ENCODE measurements at regions not wholly inside any gene's neighbourhood (a gene's known extent, or its start where the extent isn't known, plus 50 kb on each side); places are given as distances from the start of the nearest gene placed in this dataset.

DNA sequence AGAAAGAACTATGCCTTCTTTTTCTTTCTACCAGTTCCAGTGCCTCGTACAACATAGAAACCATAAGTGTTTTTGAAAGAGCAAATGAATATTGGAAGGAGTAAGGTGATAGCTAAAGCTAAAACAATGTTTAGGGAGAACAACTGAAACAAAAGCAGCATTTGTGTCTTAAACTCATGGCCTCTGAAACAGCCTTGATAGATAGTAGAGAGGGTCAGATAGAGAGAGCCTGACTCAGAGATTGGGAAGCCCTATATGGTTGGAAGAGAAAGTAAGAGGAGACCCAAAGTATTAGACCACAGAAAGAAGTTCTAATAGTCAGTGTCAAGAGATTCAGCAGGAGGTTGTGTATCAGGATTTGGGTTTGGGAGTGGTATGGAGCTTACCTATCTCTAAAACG lies 79.6 kb upstream of the IFNG-AS1 start:
- no peak for DNase-seq (ENCODE audit: low spot score)

DNA sequence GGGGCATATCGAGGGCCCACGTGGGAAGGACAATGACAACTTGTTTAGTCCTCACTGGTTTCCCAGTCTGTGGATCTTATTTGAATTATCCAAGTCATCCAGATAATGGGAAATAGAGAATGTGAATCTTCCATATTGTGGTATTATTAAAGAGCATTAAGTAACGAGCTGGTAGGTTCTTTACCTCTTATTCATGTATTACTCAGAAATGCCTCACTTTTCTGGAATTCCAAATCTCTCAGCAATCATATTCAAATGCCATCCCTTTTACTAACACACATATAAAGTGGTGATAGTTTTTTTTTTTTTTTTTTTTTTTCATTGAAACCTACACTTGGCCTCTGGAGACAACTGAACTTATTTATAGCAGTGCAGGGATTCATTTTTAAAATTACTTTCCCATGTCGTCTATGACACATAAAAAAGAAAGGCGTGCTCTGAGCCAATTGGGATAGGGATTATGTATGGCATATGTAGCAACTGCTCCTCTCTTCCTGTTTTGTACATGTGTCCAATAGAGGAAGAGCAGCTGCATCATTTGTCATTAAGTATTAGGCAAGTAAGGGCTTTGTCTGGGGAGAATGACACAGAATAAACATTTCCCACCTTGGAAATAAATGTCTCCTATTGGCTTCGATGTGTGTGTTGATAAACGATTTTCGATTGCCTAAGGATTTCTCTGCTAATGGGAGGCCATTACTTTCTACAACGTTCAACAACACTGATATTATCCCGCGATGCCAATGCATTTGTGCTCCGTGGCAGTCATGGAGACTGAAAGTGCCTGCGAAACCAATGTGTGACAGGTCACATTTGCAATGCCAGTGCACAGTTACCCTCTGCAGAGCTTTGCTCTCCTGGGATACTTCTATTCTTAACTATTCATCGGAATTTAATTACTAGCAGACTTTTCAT lies 78.6 kb upstream of the IFNG-AS1 start:
- no peak for DNase-seq (ENCODE audit: low spot score)

DNA sequence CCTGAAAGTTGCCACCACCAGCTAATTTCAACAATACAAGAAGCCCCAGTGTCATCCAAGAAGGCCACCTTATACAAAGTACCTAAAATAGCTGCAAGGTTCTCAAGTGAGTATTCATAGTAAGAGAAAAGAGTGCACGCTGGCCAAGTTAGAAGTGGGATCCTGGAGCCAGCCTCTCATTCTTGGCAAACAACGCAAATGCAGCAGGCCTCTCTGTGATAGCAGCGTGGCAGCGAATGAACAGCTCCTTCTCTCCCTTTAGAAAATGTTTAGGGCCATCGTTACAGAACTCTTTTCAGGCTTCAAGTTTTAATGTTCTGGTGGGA lies 78.0 kb upstream of the IFNG-AS1 start:
- no peak for DNase-seq (ENCODE audit: low spot score)

DNA sequence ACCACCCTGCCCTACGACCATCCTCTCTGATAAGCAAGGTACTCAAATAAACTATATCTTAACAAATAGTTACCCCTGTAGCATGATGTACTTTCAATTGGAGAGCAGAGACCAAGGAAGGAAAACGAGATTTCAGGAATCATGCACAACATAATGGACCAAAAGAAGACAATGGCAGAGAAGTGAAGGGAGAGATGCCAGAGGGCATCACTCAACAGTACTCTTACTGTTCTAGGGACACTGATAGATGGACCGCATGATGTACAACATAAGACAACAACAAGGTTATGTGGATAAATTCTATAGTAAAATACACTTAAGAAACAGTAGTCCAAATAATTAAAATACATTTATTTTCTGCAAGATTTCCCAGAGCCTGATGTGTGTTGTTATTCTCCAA lies 77.5 kb upstream of the IFNG-AS1 start:
- no peak for DNase-seq (ENCODE audit: low spot score)

DNA sequence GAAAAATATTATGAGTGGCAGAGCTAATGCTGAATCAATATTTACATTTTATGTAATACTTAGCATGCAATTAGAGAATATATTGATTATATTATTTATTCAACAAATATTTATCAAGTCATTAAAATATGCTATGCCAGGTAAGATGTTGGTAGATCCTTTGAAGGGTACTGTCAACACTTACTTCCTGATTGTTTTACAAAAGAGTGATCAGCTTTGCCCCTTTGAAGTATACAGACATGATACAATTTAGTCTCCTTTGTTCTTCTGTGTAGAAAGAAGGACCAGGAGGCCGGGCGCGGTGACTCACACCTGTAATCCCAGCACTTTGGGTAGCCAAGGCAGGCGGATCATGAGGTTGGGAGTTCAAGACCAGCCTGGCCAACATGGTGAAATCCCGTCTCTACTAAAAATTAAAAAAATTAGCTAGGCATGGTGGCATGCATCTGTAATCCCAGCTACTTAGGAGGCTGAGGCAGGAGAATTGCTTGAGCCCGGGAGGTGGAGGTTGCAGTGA lies 73.9 kb upstream of the IFNG-AS1 start:
- DNase-seq (ENCODE audit: low spot score) = no peak

DNA sequence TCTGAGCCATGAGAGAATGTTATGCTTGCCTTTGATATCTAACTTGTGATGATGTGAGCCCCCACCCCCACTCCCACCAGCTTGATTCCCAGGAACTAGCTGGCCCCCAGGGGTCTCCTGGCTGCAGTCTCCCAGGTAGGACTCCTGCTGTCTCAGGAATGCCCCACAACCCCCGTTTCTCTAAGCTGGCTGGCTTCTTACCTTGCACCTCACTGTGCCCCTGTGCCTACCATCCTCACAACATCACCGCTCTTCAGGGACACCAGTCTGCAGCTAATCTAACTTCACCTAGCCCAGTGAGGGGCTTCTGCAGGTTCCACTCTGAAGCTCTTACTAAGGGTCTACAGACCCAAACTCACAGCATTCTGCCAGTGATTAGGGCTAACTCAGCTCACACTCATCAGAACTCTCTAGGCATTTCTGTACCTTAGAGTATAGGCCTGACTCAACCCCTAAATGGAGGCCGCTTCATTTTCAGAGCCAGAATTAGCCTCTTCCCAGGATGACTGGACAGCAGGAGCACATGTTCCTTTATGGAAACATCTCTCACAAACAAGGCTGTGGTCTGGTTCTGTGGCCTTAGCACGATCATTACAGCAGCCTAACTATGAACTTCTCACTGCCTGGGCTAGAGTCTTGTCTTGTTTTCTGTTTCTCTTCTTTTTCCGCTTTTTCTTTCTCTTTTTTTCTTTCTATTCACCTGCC lies 72.8 kb upstream of the IFNG-AS1 start:
- no peak for DNase-seq (ENCODE audit: low spot score)

DNA sequence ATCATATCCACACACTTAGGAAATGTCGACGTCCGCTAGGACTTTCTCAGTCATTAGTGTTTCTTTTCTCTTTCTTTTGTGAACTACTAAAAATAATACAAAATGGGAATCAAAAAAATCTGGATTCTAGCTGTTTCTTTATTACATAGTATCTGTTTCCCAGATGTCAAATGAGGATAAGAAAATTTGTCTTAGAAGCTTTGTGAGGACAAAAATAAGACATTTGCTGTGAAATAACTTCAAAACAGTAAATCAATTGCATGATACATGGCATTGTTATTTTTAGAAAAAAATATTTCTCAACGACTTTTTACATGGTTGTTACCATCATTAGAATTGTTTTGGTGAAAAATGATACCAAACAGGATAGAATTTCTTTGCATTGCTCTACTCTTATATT lies 71.4 kb upstream of the IFNG-AS1 start:
- no peak for DNase-seq (ENCODE audit: low spot score)

DNA sequence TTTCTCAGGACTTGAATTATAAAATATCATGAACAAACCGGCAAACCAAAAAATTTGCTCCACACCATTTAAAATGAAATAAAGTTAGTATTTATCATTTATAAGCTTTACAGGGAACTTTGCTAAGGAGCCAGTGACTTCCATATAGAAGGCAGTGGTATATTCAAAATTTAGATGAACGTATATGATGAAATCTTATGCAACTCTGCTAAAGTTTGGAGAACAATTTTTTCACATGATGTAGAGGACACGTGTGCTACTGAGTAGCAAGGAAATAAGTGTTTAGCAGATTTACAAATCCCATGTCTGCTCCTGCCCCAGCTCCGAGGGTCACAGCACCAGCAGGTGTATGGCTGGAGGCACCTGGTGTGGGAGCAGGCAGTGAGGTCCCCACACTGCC lies 70.8 kb upstream of the IFNG-AS1 start:
- no peak for DNase-seq (ENCODE audit: low spot score)

DNA sequence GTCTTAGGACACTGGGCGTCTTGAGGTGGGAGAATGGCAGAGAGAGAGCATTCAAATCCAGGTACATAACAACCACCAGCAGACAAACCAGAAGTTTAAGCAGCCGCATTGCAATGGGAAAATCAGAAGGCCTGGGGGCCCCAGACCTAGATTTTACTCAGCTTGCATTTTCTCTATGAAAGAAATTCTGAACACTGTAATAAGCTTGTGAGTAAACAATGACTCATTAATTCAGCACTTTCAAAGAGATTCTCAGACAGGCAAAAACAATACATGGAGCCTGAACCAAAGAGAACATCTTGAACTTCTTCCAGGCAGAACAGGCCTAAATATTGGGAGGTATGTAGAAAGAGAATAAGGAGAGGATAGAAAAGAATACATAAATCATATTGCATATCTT lies 69.8 kb upstream of the IFNG-AS1 start:
- DNase-seq (ENCODE audit: low spot score) = no peak

DNA sequence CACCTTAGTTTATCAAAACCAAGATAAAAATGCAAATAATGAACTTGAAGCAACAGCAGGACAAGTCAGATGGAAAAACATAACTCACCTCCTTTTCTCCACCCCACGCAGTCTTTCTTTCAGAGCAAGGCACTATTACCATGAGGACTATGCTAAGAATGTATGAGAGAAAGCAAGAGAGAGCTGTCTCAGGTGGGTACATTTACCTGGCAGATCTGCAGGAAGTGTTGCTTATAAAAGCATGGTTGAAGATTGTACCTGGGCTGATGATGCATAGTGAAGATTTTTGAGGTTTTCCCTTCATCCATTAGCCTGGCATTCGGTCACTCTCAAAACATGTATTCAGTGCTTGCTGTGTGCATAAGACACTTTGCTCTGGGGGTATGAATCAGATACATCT lies 68.8 kb upstream of the IFNG-AS1 start:
- DNase-seq (ENCODE audit: low spot score) = no peak

DNA sequence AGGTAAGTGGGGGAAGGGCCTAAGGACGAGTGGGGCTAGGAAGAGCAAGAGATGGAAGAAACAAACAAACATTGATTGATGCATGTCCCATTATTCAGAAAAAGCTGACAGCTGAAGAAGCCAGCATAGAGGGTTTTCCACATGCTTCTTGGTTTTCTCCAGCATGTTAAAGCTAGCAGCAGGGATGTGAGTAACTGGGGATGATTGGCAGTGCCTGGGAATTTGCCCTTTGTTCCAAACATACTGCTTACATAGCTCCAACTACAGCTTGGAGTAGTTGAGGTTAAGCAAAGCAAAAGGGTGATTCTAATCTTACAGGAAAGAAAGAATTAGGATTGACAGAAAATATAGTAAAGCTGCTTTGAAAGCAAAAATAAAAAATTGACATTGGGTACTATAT lies 68.0 kb upstream of the IFNG-AS1 start:
- no peak for DNase-seq (ENCODE audit: low spot score)

DNA sequence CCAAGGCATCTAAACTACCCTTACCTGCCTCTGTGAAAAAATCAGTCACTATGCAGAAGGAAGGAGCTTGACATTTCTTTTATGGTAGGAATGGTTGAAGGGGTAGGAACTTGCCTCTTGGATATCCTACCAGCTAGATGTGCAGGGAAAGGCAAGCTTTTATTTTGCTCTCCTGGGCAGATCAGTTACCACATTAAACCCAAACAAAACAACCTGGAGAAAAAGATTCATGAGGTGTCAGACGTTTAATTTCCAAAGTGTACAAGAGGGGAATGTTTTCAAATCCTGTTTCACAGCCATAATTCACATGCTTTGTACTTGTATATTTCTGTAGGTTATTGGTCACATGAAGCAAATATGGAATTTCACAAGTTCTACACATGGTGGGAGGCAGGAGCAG lies 67.0 kb upstream of the IFNG-AS1 start:
- DNase-seq (ENCODE audit: low spot score) = no peak

DNA sequence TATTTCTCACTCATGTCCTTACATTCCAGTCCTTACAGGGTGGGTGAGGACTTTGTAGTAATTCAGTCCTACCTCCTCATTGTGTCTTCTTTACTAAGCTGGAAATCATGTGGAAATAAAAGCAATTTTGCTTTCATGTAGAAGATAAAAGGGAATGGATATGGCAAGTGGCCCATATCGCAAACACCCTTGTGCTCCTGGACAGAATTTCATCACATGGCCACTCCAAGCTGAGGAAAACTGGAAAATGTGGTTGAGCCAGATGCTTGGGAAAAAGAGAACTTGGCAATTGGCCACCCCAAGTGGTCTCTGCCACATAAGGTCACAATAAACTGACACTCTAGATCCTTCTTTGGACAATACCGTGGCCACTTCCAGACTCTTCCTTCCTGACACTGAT lies 64.2 kb upstream of the IFNG-AS1 start:
- no peak for DNase-seq (ENCODE audit: low spot score)

DNA sequence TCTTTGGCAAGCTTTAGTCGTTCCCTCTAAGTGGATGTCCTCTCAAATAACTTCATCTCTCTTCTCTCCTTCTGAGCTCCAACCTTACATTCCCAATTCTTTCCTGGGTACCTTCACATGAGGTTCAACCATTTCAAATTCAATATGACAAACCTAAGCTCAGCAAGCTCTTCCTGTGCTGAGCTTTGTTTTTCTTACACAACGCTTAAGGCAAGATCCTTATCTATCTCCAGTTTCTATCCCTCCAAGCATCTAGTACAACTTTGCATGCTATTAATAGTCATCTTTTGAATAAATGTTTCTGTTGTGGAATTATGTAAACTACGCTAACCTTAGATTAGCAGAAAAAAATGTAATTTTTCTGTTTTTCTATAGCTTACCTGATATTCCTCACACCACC lies 63.7 kb upstream of the IFNG-AS1 start:
- DNase-seq (ENCODE audit: low spot score) = no peak

DNA sequence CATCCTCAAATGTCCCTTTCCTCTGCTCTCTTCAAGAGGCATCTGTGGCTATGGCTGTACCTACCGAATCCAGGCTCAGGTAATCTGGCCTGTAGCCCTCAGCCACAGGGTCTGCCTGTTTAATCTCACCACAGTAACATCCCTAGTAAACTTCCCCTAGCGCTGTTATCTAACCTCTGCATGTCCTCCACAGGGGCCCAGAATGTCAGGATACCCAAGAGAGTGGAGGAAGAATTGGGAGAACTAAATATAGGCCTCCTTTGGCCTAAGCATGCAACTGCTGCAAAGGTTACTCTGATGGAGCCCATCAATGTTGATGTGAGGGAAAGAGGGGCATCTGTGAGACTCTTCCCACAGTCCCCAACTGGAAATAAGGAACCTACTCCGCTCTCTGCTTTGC lies 63.2 kb upstream of the IFNG-AS1 start:
- no peak for DNase-seq (ENCODE audit: low spot score)

DNA sequence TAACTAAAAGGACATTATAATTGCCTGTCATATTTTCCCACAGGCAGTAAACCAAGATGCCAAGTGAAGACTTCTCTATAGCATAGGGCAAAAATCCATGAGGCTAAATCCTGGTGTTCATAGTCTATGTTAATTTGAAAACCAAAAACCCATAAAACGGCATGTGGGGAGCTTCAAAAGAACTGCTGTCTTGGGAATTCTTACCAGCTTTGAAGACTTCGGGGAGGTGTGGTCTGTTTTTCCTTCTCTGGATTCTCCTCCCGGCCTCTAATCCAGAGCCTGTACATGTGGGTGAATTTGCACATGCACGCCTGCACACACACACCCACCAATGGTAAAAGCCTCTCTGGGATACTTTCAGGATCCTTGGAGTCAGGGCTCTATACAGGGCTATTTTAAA lies 61.9 kb upstream of the IFNG-AS1 start:
- no peak for DNase-seq (ENCODE audit: low spot score)

DNA sequence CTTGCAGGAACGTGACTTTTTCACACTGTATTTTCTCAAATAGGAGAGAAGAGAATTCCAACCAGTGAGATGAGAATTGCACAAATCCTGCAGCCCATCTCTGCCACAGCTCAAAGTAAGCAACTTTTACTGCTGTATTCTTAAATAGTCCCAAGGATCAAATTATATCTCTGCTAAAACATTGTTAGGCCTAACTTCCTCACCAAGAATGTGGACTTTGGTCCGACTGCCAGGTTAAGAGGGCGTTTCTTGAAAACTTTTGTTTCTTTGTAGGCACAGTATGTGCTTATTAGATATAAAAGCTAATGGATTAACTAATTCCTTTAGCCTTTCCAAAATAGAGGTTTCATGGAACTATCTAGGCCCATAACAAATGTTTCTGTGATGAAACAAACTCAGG lies 61.4 kb upstream of the IFNG-AS1 start:
- DNase-seq (ENCODE audit: low spot score) = no peak

DNA sequence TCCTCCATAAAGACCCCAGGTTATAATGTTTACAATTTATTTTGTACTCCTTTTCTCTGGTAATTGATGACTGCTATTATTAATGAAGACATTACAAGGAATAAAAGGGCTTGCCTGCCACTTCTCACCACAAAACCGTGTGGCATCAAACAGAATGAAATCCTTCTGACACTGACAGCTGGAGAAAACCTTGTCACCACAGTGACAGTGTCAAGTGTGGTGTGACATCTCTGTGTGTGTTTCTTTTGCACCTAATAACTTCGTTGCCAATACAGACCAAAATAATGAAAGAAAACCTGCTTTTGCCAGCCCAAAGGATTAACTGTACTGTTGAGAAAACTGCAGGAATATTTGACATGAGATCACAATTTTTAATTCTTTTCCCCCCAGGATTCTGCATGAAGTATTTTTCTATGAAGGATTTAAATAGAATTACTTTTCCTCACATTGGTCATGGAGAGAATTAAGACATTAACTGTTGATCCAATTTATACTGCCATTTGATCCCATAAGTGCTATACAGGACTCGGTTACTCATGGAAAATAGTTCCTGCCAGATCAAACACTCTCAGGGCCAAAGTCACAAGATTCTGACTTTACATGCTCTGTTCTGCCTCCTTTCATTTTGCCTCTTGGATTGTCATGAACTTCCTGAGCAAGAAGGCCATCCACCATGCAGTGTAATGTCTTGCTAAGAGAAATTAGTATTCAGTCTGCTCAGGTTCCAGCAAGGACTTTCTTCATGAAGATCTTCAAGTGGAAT lies 60.4 kb upstream of the IFNG-AS1 start:
- no peak for DNase-seq (ENCODE audit: low spot score)

DNA sequence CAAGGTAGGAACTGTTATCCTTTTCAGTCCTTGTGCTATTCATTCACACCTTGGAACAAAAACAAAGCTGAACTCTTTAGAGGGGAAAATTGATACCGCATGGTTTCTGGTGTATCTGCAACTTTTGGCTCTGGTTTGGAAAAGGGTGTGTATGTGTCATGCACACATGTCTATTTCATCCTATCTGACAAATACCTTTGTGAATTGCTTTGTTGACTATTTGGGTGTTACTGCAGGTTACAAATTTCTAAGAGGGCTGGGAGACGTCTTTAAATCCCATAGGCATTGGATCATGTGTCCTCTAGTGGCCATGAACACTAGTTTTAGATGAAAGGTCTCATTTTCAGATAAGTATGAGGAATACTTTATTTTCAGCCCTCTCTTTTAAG lies 59.9 kb upstream of the IFNG-AS1 start:
- DNase-seq (ENCODE audit: low spot score) = no peak

DNA sequence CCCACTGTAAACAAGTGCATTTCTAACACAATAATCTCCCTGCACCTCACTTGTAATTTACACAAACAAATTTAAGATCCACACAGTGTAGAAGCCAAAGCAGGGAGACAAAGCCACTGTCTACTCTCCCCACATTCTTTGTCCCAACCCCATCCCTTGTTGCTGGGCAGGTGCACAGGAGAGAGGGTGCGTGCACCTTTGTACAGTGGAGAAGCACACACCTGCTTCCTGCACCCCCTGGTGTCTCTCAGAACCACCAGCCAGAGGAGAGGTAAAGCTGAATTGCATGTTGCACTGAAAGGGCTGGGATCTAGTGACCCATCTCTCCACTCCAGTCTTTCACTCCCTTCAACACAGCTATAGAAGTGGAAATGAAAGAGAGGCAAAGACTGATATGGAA lies 51.4 kb upstream of the IFNG-AS1 start:
- DNase-seq (ENCODE audit: low spot score) = no peak
